ENCODE measurements at regions not wholly inside any gene's neighbourhood (a gene's known extent, or its start where the extent isn't known, plus 50 kb on each side); places are given as distances from the start of the nearest gene placed in this dataset.
A peak's percentile ranks its signal among the peaks of the same experiment; 100 is the strongest.

DNA sequence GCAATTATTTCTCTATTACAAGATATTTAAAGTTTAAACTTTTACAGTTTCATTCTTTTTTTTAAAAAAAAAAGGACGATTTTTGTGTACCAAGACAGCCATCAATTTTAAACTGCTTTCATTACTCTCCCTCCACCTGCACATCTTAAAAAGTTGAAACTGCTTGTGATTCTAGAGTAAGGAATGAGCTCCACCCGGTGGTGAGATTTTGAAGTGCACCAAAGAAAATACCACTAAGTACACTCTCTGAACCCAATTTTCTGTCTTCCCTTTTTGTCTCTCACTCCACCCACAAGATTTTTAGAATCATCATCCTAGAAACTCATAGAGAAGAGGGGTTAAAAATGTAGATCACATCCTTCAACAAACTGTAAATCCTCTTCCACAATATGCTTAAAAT lies 91.3 kb upstream of the WDR44 start:
- TF ChIP-seq CTCF (IDR thresholded peaks at IDR 0.05 in 2 of 3, conservative IDR thresholded peaks at IDR 0.05 in 1 of 3; ENCODE audit: insufficient read depth in 2 of 3, low read depth in 1 of 3, low read length in 3 of 3) (peak; percentile 36 to 69 (median 55); a peak in 5 of 6 replicates), FOXK2 (conservative IDR thresholded peaks at IDR 0.05 in 1 of 2, IDR thresholded peaks at IDR 0.05 in 1 of 2; ENCODE audit: low read depth in 2 of 2) (no peak)
